ENCODE measurements at regions not wholly inside any gene's neighbourhood (a gene's known extent, or its start where the extent isn't known, plus 50 kb on each side); places are given as distances from the start of the nearest gene placed in this dataset.

- DNase-seq: no peak
These were observed 65.8 kb upstream of the ZNF91 start for GRCh38 chr19:23461120-23461519.

GRCh38 chr19:23460656-23461055 lies 65.4 kb upstream of the ZNF91 start:
- no peak for DNase-seq

Measured in DMS79 (cell line).